ENCODE measurements at regions not wholly inside any gene's neighbourhood (a gene's known extent, or its start where the extent isn't known, plus 50 kb on each side); places are given as distances from the start of the nearest gene placed in this dataset.
"Not testable (repeated sequence)": the region's sequence is repeated elsewhere in the genome, so short reads cannot be mapped to it uniquely, and the experiment has no call there.

GRCh38 chr3:80734920-80735319 lies 967.1 kb upstream of the ROBO1 start:
- DNase-seq (ENCODE audit: low read depth) = no peak

GRCh38 chr3:80734483-80734882 lies 966.7 kb upstream of the ROBO1 start:
- DNase-seq (ENCODE audit: low read depth) = no peak

GRCh38 chr3:80733522-80734176 lies 965.9 kb upstream of the ROBO1 start:
- peak; percentile 2 for DNase-seq (ENCODE audit: low read depth)

GRCh38 chr3:80727561-80727960 lies 959.8 kb upstream of the ROBO1 start:
- not testable (repeated sequence) for DNase-seq (ENCODE audit: low read depth)

- DNase-seq (ENCODE audit: low read depth) = not testable (repeated sequence)
Observed at GRCh38 chr3:80709597-80710322, 942.0 kb upstream of the ROBO1 start.

GRCh38 chr3:80705290-80705689 lies 937.5 kb upstream of the ROBO1 start:
- no peak for DNase-seq (ENCODE audit: low read depth)

- DNase-seq (ENCODE audit: low read depth) = no peak
Observed at GRCh38 chr3:80701349-80701748, 933.6 kb upstream of the ROBO1 start.

- no peak for DNase-seq (ENCODE audit: low read depth)
Observed at GRCh38 chr3:80697291-80697690, 929.5 kb upstream of the ROBO1 start.

GRCh38 chr3:80696280-80696679 lies 928.5 kb upstream of the ROBO1 start:
- no peak for DNase-seq (ENCODE audit: low read depth)

GRCh38 chr3:80688814-80689213 lies 921.0 kb upstream of the ROBO1 start:
- DNase-seq (ENCODE audit: low read depth) = peak; percentile 1

GRCh38 chr3:80682951-80683350 lies 915.2 kb upstream of the ROBO1 start:
- DNase-seq (ENCODE audit: low read depth) = no peak

- DNase-seq (ENCODE audit: low read depth) = no peak
Observed at GRCh38 chr3:80682235-80682634, 914.4 kb upstream of the ROBO1 start.

GRCh38 chr3:80677796-80678195 lies 910.0 kb upstream of the ROBO1 start:
- DNase-seq (ENCODE audit: low read depth) = peak; percentile 27

GRCh38 chr3:80676866-80677265 lies 909.1 kb upstream of the ROBO1 start:
- DNase-seq (ENCODE audit: low read depth) = no peak

GRCh38 chr3:80676261-80676660 lies 908.5 kb upstream of the ROBO1 start:
- no peak for DNase-seq (ENCODE audit: low read depth)

GRCh38 chr3:80675790-80676189 lies 908.0 kb upstream of the ROBO1 start:
- DNase-seq (ENCODE audit: low read depth) = no peak

GRCh38 chr3:80668600-80669294 lies 900.9 kb upstream of the ROBO1 start:
- DNase-seq (ENCODE audit: low read depth) = no peak

- DNase-seq (ENCODE audit: low read depth) = no peak
Observed at GRCh38 chr3:80668100-80668499, 900.3 kb upstream of the ROBO1 start.

GRCh38 chr3:80663426-80663825 lies 895.6 kb upstream of the ROBO1 start:
- no peak for DNase-seq (ENCODE audit: low read depth)

- DNase-seq (ENCODE audit: low read depth) = no peak
Observed at GRCh38 chr3:80655216-80655615, 887.4 kb upstream of the ROBO1 start.

- no peak for DNase-seq (ENCODE audit: low read depth)
Observed at GRCh38 chr3:80649170-80649569, 881.4 kb upstream of the ROBO1 start.

- no peak for DNase-seq (ENCODE audit: low read depth)
Observed at GRCh38 chr3:80643421-80643820, 875.6 kb upstream of the ROBO1 start.
